ENCODE measurements at regions not wholly inside any gene's neighbourhood (a gene's known extent, or its start where the extent isn't known, plus 50 kb on each side); places are given as distances from the start of the nearest gene placed in this dataset.

GRCh38 chr5:1974081-1974480 is 91.4 kb upstream of the IRX4 start:
- Histone ChIP-seq H3K14ac (ENCODE audit: insufficient read length) (no peak overlapping the region), H3K79me1 (ENCODE audit: low read depth, low read length) (no peaks in the 10 kb centered on the region), H3K79me2 (ENCODE audit: control insufficient read depth in 1 of 2, insufficient read depth in 2 of 2, low read length in 2 of 2) (no peaks in the 10 kb centered on the region), H2AFZ (ENCODE audit: low read length) (0 out of 2 replicates have a peak overlapping the region, but pooled peaks have one; percentile 84), H3K56ac (replicated peaks; ENCODE audit: insufficient read length, low read depth, low read length) (no peak overlapping the region), H3K4me3 (ENCODE audit: extremely low read depth in 1 of 4, insufficient read depth in 2 of 4, low read depth in 3 of 4, low read length in 4 of 4) (no peak overlapping the region), H3K4ac (replicated peaks; ENCODE audit: insufficient read length, low read depth, low read length) (no peak overlapping the region), H3K4me1 (replicated peaks in 1 of 4; ENCODE audit: control insufficient read depth in 3 of 4, insufficient read depth in 4 of 4, low read length in 3 of 4) (peaks cover 0 to 4% (median 1%) of the 10 kb centered on the region in 4 experiments; a peak in 1 of 7 replicates), H2BK120ac (replicated peaks; ENCODE audit: low read depth, low read length) (no peak overlapping the region), H3K36me3 (ENCODE audit: control insufficient read depth in 2 of 4, insufficient read depth in 4 of 4, low read length in 3 of 4) (no peaks in the 10 kb centered on the region), H4K8ac (ENCODE audit: extremely low read depth, insufficient read depth, low read length) (no peak overlapping the region), H3K4me2 (ENCODE audit: insufficient read depth in 1 of 2, low read depth in 2 of 2, low read length in 2 of 2) (no peak overlapping the region), H4K91ac (replicated peaks; ENCODE audit: insufficient read length, low read length) (no peak overlapping the region), H2BK20ac (ENCODE audit: low read length) (no peak overlapping the region), H4K5ac (ENCODE audit: insufficient read length, low read depth, low read length) (no peak overlapping the region), H2BK12ac (ENCODE audit: low read depth, low read length) (peak overlapping the region; percentile 60; the same call in 1 of the 2 replicates), H3K23me2 (ENCODE audit: low read depth, low read length) (no peaks in the 10 kb centered on the region), H3K23ac (ENCODE audit: insufficient read length) (no peak overlapping the region), H3K18ac (ENCODE audit: extremely low read depth, low read length) (peak overlapping the region; percentile 87; the same call in 1 of the 2 replicates), H4K20me1 (replicated peaks in 1 of 2; ENCODE audit: control insufficient read depth in 1 of 2, insufficient read depth in 2 of 2, low read length in 2 of 2) (no peaks in the 10 kb centered on the region), H3K9ac (replicated peaks in 1 of 4; ENCODE audit: extremely low read depth in 1 of 4, low read depth in 3 of 4, low read length in 3 of 4) (peak overlapping the region in 1 of 4 experiments; percentile 17; a peak in 1 of 7 replicates), H2BK5ac (ENCODE audit: low read depth, low read length) (no peak overlapping the region), H3K27me3 (replicated peaks in 1 of 4; ENCODE audit: control insufficient read depth in 3 of 4, extremely low read depth in 1 of 4, insufficient read depth in 3 of 4, low read length in 3 of 4) (0 out of 7 replicates have a peak, but pooled peaks cover 0 to 3% (median 0%) of the 10 kb centered on the region in 4 experiments), H3K27ac (ENCODE audit: low read depth, low read length) (no peak overlapping the region), H3K9me3 (ENCODE audit: insufficient read depth in 2 of 2, low read depth in 1 of 2, low read length in 1 of 2) (no peaks in the 10 kb centered on the region), H2AK5ac (ENCODE audit: low read depth, low read length) (no peak overlapping the region), H2BK15ac (ENCODE audit: low read length) (no peak overlapping the region)
- POLR2A ChIA-PET (ENCODE audit: partially characterized antibody), result interaction anchor here (2.0 kb wide), 1 partner anchor 21 kb away, joined by 5 read pairs; no protein-coding TSS in a partner anchor
- CTCF ChIA-PET (ENCODE audit: partially characterized antibody), result interaction anchor here (1.3 to 1.6 kb wide), 2 partner anchors 13 to 42 kb away, joined by 3 to 7 read pairs; no protein-coding TSS in a partner anchor
- DNase-seq (ENCODE audit: low read depth in 1 of 2, low spot score in 2 of 2) (no peak), FAIRE-seq (no peak)
- WGBS, 2 experiments (ENCODE audit: extremely low coverage in 1 of 2, insufficient coverage in 1 of 2, insufficient read length in 1 of 2, insufficient replicate concordance in 2 of 2, low coverage in 1 of 2, low lambda C conversion rate in 2 of 2, missing lambda C conversion rate in 1 of 2), result 91% methylated on average over 6 of the region's 6 CpGs; no CpG with 5 or more reads in 1 of the 2 experiments
- TF ChIP-seq CBX8 (IDR thresholded peaks at IDR 0.05; ENCODE audit: borderline replicate concordance, low read depth, low read length) (no peak), RAD21 (IDR thresholded peaks at IDR 0.05 in 1 of 2, conservative IDR thresholded peaks at IDR 0.05 in 1 of 2; ENCODE audit: low read depth in 2 of 2, low read length in 2 of 2) (no peak), ASH2L (IDR thresholded peaks at IDR 0.05; ENCODE audit: low read length) (no peak), RBBP5 (IDR thresholded peaks at IDR 0.05; ENCODE audit: borderline replicate concordance, low read depth, low read length) (no peak)

Data from H1 (cell line).